ENCODE measurements at regions not wholly inside any gene's neighbourhood (a gene's known extent, or its start where the extent isn't known, plus 50 kb on each side); places are given as distances from the start of the nearest gene placed in this dataset.

- H3K9me3 Mint-ChIP-seq (ENCODE audit: unreplicated experiment), result no peaks in the 10 kb centered on the region
- FAIRE-seq, result no peak
- Histone ChIP-seq H3K4me1 (ENCODE audit: insufficient read depth, low read length) (no peaks in the 10 kb centered on the region), H3K9me3 (ENCODE audit: insufficient read depth, low read depth, low read length) (peaks cover 2% of the 10 kb centered on the region), H3K36me3 (ENCODE audit: insufficient read depth, low read length) (no peaks in the 10 kb centered on the region), H3K9ac (ENCODE audit: low read length) (no peak overlapping the region), H3K27ac (ENCODE audit: low read depth, low read length) (no peak overlapping the region), H3K79me2 (ENCODE audit: insufficient read depth, low read length) (no peaks in the 10 kb centered on the region), H3K4me2 (ENCODE audit: low read length) (no peak overlapping the region), H3K27me3 (ENCODE audit: insufficient read depth, low read length) (no peaks in the 10 kb centered on the region), H2AFZ (ENCODE audit: low read depth, low read length) (no peak overlapping the region), H4K20me1 (ENCODE audit: insufficient read depth, low read length) (no peaks in the 10 kb centered on the region), H3K4me3 (ENCODE audit: insufficient read depth, low read depth, low read length) (no peak overlapping the region)
- H3K4me1 Mint-ChIP-seq (ENCODE audit: low read depth, unreplicated experiment), result no peaks in the 10 kb centered on the region
- DNase-seq (ENCODE audit: low read depth), result no peak
- no peak overlapping the region for H3K4me3 Mint-ChIP-seq (ENCODE audit: unreplicated experiment)
- H3K27ac Mint-ChIP-seq (ENCODE audit: unreplicated experiment), result no peak overlapping the region
- no peaks in the 10 kb centered on the region for H3K36me3 Mint-ChIP-seq (ENCODE audit: low read depth, unreplicated experiment)
- no peaks in the 10 kb centered on the region for H3K27me3 Mint-ChIP-seq (ENCODE audit: low read depth, unreplicated experiment)
- no peak for TF ChIP-seq EZH2 (IDR thresholded peaks at IDR 0.05; ENCODE audit: insufficient read depth, low read length)
- TF ChIP-seq CTCF (IDR thresholded peaks at IDR 0.05; ENCODE audit: insufficient read depth, low read depth, low read length), result no peak
Measured at GRCh38 chr5:155938051-155938450, 388.9 kb upstream of the SGCD start.

- Histone ChIP-seq H4K20me1 (ENCODE audit: insufficient read depth, low read length) (no peaks in the 10 kb centered on the region), H3K4me2 (ENCODE audit: low read length) (no peak overlapping the region), H2AFZ (ENCODE audit: low read depth, low read length) (no peak overlapping the region), H3K79me2 (ENCODE audit: insufficient read depth, low read length) (no peaks in the 10 kb centered on the region), H3K27me3 (ENCODE audit: insufficient read depth, low read length) (no peaks in the 10 kb centered on the region), H3K4me3 (ENCODE audit: insufficient read depth, low read depth, low read length) (no peak overlapping the region), H3K4me1 (ENCODE audit: insufficient read depth, low read length) (no peaks in the 10 kb centered on the region), H3K9me3 (ENCODE audit: insufficient read depth, low read depth, low read length) (no peaks in the 10 kb centered on the region), H3K9ac (ENCODE audit: low read length) (no peak overlapping the region), H3K27ac (ENCODE audit: low read depth, low read length) (no peak overlapping the region), H3K36me3 (ENCODE audit: insufficient read depth, low read length) (no peaks in the 10 kb centered on the region)
- H3K27ac Mint-ChIP-seq (ENCODE audit: unreplicated experiment), result no peak overlapping the region
- no peaks in the 10 kb centered on the region for H3K9me3 Mint-ChIP-seq (ENCODE audit: unreplicated experiment)
- FAIRE-seq (no peak), DNase-seq (ENCODE audit: low read depth) (no peak)
- no peaks in the 10 kb centered on the region for H3K4me1 Mint-ChIP-seq (ENCODE audit: low read depth, unreplicated experiment)
- no peak overlapping the region for H3K4me3 Mint-ChIP-seq (ENCODE audit: unreplicated experiment)
- TF ChIP-seq EZH2 (IDR thresholded peaks at IDR 0.05; ENCODE audit: insufficient read depth, low read length), result no peak
- H3K27me3 Mint-ChIP-seq (ENCODE audit: low read depth, unreplicated experiment), result peaks cover 5% of the 10 kb centered on the region
- H3K36me3 Mint-ChIP-seq (ENCODE audit: low read depth, unreplicated experiment), result no peaks in the 10 kb centered on the region
Measured at GRCh38 chr5:155941340-155941739, 385.6 kb upstream of the SGCD start.

- no peak overlapping the region for H3K27ac Mint-ChIP-seq (ENCODE audit: unreplicated experiment)
- Histone ChIP-seq H3K36me3 (ENCODE audit: insufficient read depth, low read length) (no peaks in the 10 kb centered on the region), H3K4me2 (ENCODE audit: low read length) (no peak overlapping the region), H4K20me1 (ENCODE audit: insufficient read depth, low read length) (no peaks in the 10 kb centered on the region), H3K27ac (ENCODE audit: low read depth, low read length) (no peak overlapping the region), H3K4me1 (ENCODE audit: insufficient read depth, low read length) (no peaks in the 10 kb centered on the region), H2AFZ (ENCODE audit: low read depth, low read length) (no peak overlapping the region), H3K9me3 (ENCODE audit: insufficient read depth, low read depth, low read length) (no peaks in the 10 kb centered on the region), H3K4me3 (ENCODE audit: insufficient read depth, low read depth, low read length) (no peak overlapping the region), H3K79me2 (ENCODE audit: insufficient read depth, low read length) (no peaks in the 10 kb centered on the region), H3K9ac (ENCODE audit: low read length) (no peak overlapping the region), H3K27me3 (ENCODE audit: insufficient read depth, low read length) (no peaks in the 10 kb centered on the region)
- no peak for FAIRE-seq
- H3K27me3 Mint-ChIP-seq (ENCODE audit: low read depth, unreplicated experiment), result peaks cover 5% of the 10 kb centered on the region
- DNase-seq (ENCODE audit: low read depth), result peak; percentile 48
- no peaks in the 10 kb centered on the region for H3K4me1 Mint-ChIP-seq (ENCODE audit: low read depth, unreplicated experiment)
- TF ChIP-seq CTCF (IDR thresholded peaks at IDR 0.05; ENCODE audit: insufficient read depth, low read depth, low read length) (peak; percentile 72), EZH2 (IDR thresholded peaks at IDR 0.05; ENCODE audit: insufficient read depth, low read length) (no peak)
- no peaks in the 10 kb centered on the region for H3K36me3 Mint-ChIP-seq (ENCODE audit: low read depth, unreplicated experiment)
- H3K9me3 Mint-ChIP-seq (ENCODE audit: unreplicated experiment), result no peaks in the 10 kb centered on the region
- H3K4me3 Mint-ChIP-seq (ENCODE audit: unreplicated experiment), result no peak overlapping the region
Measured at GRCh38 chr5:155943516-155944407, 383.2 kb upstream of the SGCD start.

Data from astrocyte (in vitro differentiated cells and primary cell).